ENCODE measurements at regions not wholly inside any gene's neighbourhood (a gene's known extent, or its start where the extent isn't known, plus 50 kb on each side); places are given as distances from the start of the nearest gene placed in this dataset.

DNA sequence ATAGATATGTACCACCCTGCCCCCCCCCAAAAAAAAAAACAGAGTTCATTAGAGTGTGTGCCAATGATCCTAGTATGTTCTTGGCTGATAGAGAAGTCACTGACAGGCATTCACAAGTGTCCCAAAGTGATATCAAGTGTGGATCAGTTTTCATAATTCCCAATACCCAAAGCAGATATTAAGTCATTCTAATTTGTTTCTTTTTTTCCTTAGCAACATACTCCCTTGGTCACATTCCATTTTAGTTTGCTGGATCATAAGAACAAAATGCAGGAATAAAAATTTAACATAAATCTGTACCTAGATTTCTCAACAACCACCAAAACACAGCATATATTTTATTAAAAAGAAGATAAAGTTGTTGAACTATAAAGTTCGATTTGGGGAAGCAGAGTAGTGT, 129.8 kb upstream of the PALMD start:
- 84 to 90% methylated on average over 1 of the region's 1 CpG for WGBS, 2 donors
- TF ChIP-seq POLR2AphosphoS5 (IDR thresholded peaks at IDR 0.05), result no peak
- TF ChIP-seq, protein P1, sequence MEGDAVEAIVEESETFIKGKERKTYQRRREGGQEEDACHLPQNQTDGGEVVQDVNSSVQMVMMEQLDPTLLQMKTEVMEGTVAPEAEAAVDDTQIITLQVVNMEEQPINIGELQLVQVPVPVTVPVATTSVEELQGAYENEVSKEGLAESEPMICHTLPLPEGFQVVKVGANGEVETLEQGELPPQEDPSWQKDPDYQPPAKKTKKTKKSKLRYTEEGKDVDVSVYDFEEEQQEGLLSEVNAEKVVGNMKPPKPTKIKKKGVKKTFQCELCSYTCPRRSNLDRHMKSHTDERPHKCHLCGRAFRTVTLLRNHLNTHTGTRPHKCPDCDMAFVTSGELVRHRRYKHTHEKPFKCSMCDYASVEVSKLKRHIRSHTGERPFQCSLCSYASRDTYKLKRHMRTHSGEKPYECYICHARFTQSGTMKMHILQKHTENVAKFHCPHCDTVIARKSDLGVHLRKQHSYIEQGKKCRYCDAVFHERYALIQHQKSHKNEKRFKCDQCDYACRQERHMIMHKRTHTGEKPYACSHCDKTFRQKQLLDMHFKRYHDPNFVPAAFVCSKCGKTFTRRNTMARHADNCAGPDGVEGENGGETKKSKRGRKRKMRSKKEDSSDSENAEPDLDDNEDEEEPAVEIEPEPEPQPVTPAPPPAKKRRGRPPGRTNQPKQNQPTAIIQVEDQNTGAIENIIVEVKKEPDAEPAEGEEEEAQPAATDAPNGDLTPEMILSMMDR (IDR thresholded peaks at IDR 0.05), result no peak
- no peak for TF ChIP-seq POLR2A (IDR thresholded peaks at IDR 0.05)
- TF ChIP-seq EP300 (IDR thresholded peaks at IDR 0.05), result no peak

DNA sequence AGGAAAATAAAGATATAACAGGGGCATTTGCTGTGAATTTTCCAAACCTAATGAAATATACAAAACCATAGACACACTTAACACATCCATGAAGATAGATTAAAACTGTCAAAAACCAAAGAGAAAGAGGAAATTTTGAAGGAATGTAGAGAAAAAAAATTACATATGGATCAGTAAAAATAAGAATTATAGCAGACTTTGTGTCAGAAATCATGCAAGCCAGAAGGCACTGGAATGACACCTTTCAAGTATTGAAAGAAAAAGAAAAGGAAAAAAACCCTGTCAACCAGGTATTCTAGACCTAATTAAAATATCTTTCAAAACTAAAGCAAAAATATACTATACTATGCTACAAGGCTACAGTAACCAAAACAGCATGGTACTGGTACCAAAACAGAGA, 125.8 kb upstream of the PALMD start:
- H3K27me3 ChIP-seq, result no peaks in the 10 kb centered on the region
- DNase-seq (no peak), ATAC-seq (ENCODE audit: low FRiP score in 2 of 2) (no peak)
- TF ChIP-seq POLR2A (IDR thresholded peaks at IDR 0.05) (no peak), POLR2AphosphoS5 (IDR thresholded peaks at IDR 0.05) (no peak), EP300 (IDR thresholded peaks at IDR 0.05) (no peak)
- TF ChIP-seq, protein P1 (IDR thresholded peaks at IDR 0.05), result no peak
- no peak overlapping the region for H3K4me3 ChIP-seq
- no peaks in the 10 kb centered on the region for H3K9me3 ChIP-seq
- no peak overlapping the region for H3K27ac ChIP-seq
- H3K36me3 ChIP-seq, result no peaks in the 10 kb centered on the region
- peaks cover 0 to under 1% (median 0%) of the 10 kb centered on the region in 4 donors for H3K4me1 ChIP-seq

More for the DNA sequence above, 129.8 kb upstream of the PALMD start:
- no peaks in the 10 kb centered on the region for H3K4me1 ChIP-seq
- no peak overlapping the region for H3K4me3 ChIP-seq
- no peak for ATAC-seq (ENCODE audit: low FRiP score in 2 of 2)
- no peaks in the 10 kb centered on the region for H3K9me3 ChIP-seq
- no peak for DNase-seq
- H3K27ac ChIP-seq, result no peak overlapping the region
- no peaks in the 10 kb centered on the region for H3K36me3 ChIP-seq
- H3K27me3 ChIP-seq, result no peaks in the 10 kb centered on the region

DNA sequence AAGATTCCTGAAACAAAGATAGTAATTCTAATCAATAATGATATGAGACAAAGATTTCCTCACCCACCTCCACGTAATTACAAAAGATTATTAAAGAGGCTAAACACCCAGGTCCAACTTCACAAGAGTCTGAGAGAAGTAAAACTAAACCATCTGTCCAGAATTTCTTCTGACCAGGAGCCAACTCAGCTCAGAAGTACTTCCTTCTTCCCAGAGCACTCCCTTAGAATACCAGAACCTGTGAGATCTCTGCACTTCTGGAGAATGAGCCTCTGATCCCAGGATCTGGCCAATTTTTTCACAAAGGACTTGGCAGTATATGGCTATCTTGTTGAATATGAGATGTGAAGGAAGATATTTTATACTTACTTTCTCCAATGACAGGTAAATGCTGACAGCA, 120.6 kb upstream of the PALMD start:
- no peak overlapping the region for H3K4me3 ChIP-seq
- TF ChIP-seq POLR2A (IDR thresholded peaks at IDR 0.05), result no peak
- TF ChIP-seq POLR2AphosphoS5 (IDR thresholded peaks at IDR 0.05), result no peak
- TF ChIP-seq, protein P1 (IDR thresholded peaks at IDR 0.05), result no peak
- no peak for TF ChIP-seq EP300 (IDR thresholded peaks at IDR 0.05)
- WGBS, 2 donors, result 30 to 37% methylated on average over 1 of the region's 1 CpG

DNA sequence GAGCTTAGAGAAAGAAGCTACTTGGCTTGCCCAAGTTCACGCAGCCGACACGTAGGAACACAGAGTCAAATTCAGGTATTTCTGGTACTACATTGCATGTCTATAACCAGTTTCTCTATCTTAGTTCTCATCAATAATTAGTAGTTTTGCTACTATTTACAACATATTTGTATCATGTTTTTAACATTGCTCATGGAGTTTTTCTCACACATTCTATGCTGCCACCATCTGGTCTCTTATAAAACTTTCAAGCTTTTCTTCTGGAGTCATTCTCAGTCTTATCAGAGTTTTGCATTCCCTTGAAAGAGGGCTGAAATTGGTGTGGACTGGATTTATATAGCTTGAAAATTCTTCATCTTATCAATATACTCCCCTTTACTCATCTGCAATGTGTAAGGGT, 118.8 kb upstream of the PALMD start:
- Histone ChIP-seq H3K27me3 (no peaks in the 10 kb centered on the region), H3K27ac (no peak overlapping the region), H3K4me1 (peaks cover 0 to 3% (median 0%) of the 10 kb centered on the region in 4 donors), H3K36me3 (no peaks in the 10 kb centered on the region), H3K4me3 (no peak overlapping the region), H3K9me3 (no peaks in the 10 kb centered on the region)
- TF ChIP-seq, protein P1 (IDR thresholded peaks at IDR 0.05), result no peak
- no peak for TF ChIP-seq POLR2AphosphoS5 (IDR thresholded peaks at IDR 0.05)
- no peak for TF ChIP-seq EP300 (IDR thresholded peaks at IDR 0.05)
- TF ChIP-seq POLR2A (IDR thresholded peaks at IDR 0.05), result no peak
- 87 to 93% methylated on average over 3 of the region's 3 CpGs for WGBS, 2 donors
- no peak for ATAC-seq (ENCODE audit: low FRiP score in 2 of 2)
- DNase-seq, result no peak

More for the DNA sequence above, 120.6 kb upstream of the PALMD start:
- ATAC-seq (ENCODE audit: low FRiP score in 2 of 2), result no peak
- H3K27me3 ChIP-seq, result no peaks in the 10 kb centered on the region
- no peak overlapping the region for H3K27ac ChIP-seq
- no peaks in the 10 kb centered on the region for H3K36me3 ChIP-seq
- no peak for DNase-seq
- peaks cover 0 to 3% (median 0%) of the 10 kb centered on the region in 4 donors for H3K4me1 ChIP-seq
- no peaks in the 10 kb centered on the region for H3K9me3 ChIP-seq

DNA sequence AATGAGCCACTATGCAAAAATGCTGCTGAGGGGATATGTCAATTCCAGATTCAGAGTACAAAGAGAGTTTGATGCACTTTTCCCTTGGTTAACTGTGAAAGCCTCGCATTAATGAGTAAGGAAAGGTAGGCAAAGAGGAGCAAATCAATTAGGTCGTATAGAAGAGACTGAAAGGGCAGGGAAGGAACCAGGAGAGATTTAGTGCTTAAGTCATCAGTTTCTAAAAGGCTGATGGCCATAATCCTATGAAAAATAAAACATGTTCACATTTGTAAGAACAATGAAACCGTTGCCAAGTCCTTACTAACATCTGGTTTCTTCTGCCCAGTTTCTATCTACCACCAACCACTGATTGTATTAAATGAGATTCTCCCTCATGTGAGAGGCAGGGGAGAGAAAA, 118.4 kb upstream of the PALMD start:
- ATAC-seq (ENCODE audit: low FRiP score in 2 of 2) (no peak), DNase-seq (no peak)
- Histone ChIP-seq H3K36me3 (no peaks in the 10 kb centered on the region), H3K4me3 (no peak overlapping the region), H3K4me1 (peaks cover 0 to 3% (median 0%) of the 10 kb centered on the region in 4 donors), H3K27ac (no peak overlapping the region), H3K9me3 (no peaks in the 10 kb centered on the region), H3K27me3 (no peaks in the 10 kb centered on the region)
- TF ChIP-seq, protein P1 (IDR thresholded peaks at IDR 0.05), result no peak
- TF ChIP-seq POLR2A (IDR thresholded peaks at IDR 0.05) (no peak), POLR2AphosphoS5 (IDR thresholded peaks at IDR 0.05) (no peak), EP300 (IDR thresholded peaks at IDR 0.05) (no peak)
- 75 to 79% methylated on average over 3 of the region's 3 CpGs for WGBS, 2 donors
